K562 (cell line): ENCODE measurements at regions not wholly inside any gene's neighbourhood (a gene's known extent, or its start where the extent isn't known, plus 50 kb on each side); places are given as distances from the start of the nearest gene placed in this dataset.
"Not testable (repeated sequence)": the region's sequence is repeated elsewhere in the genome, so short reads cannot be mapped to it uniquely, and the experiment has no call there.

ENCODE experiments used
- ATAC-seq: fragments of 200-7000 bp; cut with Tn5 transposase; 3 replicates; pipeline ENCODE4 v1.9.1; 2020; ENCODE audit warnings: moderate library complexity
- BruUV-seq: library from RNA; stranded (reverse); fragments of 400-500 nt; replicated peaks from 2 replicates; lab custom pipeline; 2021; lab: Mats Ljungman, UMichigan
- CTCF ChIA-PET: fragments of 300-600 bp; formaldehyde crosslinking; extraction: SDS; loops from one replicate; lab custom pipeline; 2021; ENCODE audit warnings: low intra/inter-chr PET ratio; lab: Yijun Ruan, JAX
- POLR2A ChIA-PET: fragments of 300-600, 350-650 bp; sonication (Branson Sonifier 250); formaldehyde crosslinking; extraction: SDS; loops from one replicate; lab custom pipeline; 2021; ENCODE audit warnings: antibody characterized with exemption, inconsistent platforms; lab: Yijun Ruan, JAX
- DNase-seq, 4 experiments: peaks; one replicate each; pipeline versions ENCODE4 v3.0.0 to v3.0.0-alpha.2; 2011 to 2018; ENCODE audit warnings: low spot score in 3 of 4, mixed read lengths in 3 of 4; ENCODE audit errors: extremely low read depth in 1 of 4
- FAIRE-seq: peaks from 2 replicates; lab custom pipeline; 2011; peaks lifted over from hg19 to GRCh38; lab: Jason Lieb, UNC
- H2AFZ ChIP-seq: 2 replicates; pipeline ENCODE4 v1.6.0; 2011; ENCODE audit warnings: low read depth, low read length, control low read depth, inconsistent platforms
- H3K27ac ChIP-seq: fragments of 200-600 bp; 3 replicates; pipeline ENCODE4 v1.8.0; 2011; ENCODE audit warnings: low read depth, mild to moderate bottlenecking, control low read depth, inconsistent platforms, low read length, moderate library complexity, mixed read lengths; ENCODE audit errors: extremely low read depth
- H3K27me3 ChIP-seq, 2 experiments: fragments of 300-600 bp in 1 of 2; 2 replicates in 1 of 2; 3 replicates in 1 of 2; pipeline versions ENCODE4 v1.6.0 to v1.8.0; 2011; ENCODE audit warnings: inconsistent platforms in 2 of 2, low read length in 2 of 2, mild to moderate bottlenecking in 1 of 2, mixed read lengths in 1 of 2, moderate library complexity in 1 of 2; ENCODE audit not compliant: control insufficient read depth in 2 of 2, insufficient read depth in 2 of 2
- H3K36me3 ChIP-seq: fragments of 300-600 bp; 3 replicates; pipeline ENCODE4 v1.8.0; 2011; ENCODE audit warnings: mild to moderate bottlenecking, low read length, inconsistent platforms; ENCODE audit not compliant: control insufficient read depth, insufficient read depth
- H3K4me1 ChIP-seq, 2 experiments: fragments of 200-600 bp in 1 of 2; replicated peaks in 1 of 2; 2 replicates in 1 of 2; 3 replicates in 1 of 2; pipeline versions ENCODE4 v1.5.1 to v1.8.0; 2011; ENCODE audit warnings: inconsistent platforms in 2 of 2, low read length in 2 of 2, mild to moderate bottlenecking in 1 of 2, mixed read lengths in 1 of 2, moderate library complexity in 1 of 2; ENCODE audit not compliant: control insufficient read depth in 2 of 2, insufficient read depth in 2 of 2
- H3K4me2 ChIP-seq: 2 replicates; pipeline ENCODE4 v1.6.1; 2011; ENCODE audit warnings: low read length, control low read depth, inconsistent platforms, mixed read lengths; ENCODE audit not compliant: insufficient read depth
- H3K4me3 ChIP-seq: fragments of 200-600 bp; sonication (generic), shearing (Covaris generic); 2 replicates; pipeline ENCODE4 v1.5.1; 2016; ENCODE audit warnings: control low read depth, inconsistent platforms
- H3K79me2 ChIP-seq: fragments of 200-600 bp; 3 replicates; pipeline ENCODE4 v1.8.0; 2011; ENCODE audit warnings: low read length, inconsistent platforms; ENCODE audit not compliant: control insufficient read depth, insufficient read depth
- H3K9ac ChIP-seq, 2 experiments: 2 replicates each; pipeline versions ENCODE4 v1.6.0 to v1.6.1; 2011; ENCODE audit warnings: low read depth in 2 of 2, low read length in 2 of 2, control low read depth in 1 of 2, inconsistent platforms in 1 of 2, mild to moderate bottlenecking in 1 of 2, mixed read lengths in 1 of 2; ENCODE audit not compliant: insufficient read depth in 1 of 2
- H3K9me1 ChIP-seq: one replicate; pipeline ENCODE4 v1.6.0; 2011; ENCODE audit warnings: inconsistent platforms, mild to moderate bottlenecking, low read length, moderate library complexity; ENCODE audit not compliant: control insufficient read depth, insufficient read depth
- H3K9me3 ChIP-seq: replicated peaks from 2 replicates; pipeline ENCODE4 v1.5.1; 2011; ENCODE audit warnings: low read depth, low read length, inconsistent platforms; ENCODE audit not compliant: control insufficient read depth, insufficient read depth
- H4K20me1 ChIP-seq: replicated peaks from 2 replicates; pipeline ENCODE4 v1.6.1; 2011; ENCODE audit warnings: low read length, inconsistent platforms, mixed read lengths; ENCODE audit not compliant: control insufficient read depth, insufficient read depth
- KAT7 ChIP-seq: sonication (generic); formaldehyde crosslinking; IDR thresholded peaks from 2 replicates; pipeline ENCODE4 v1.8.0; 2022; ENCODE audit warnings: missing genetic modification reagents, mild to moderate bottlenecking, borderline replicate concordance
- RBBP5 ChIP-seq: fragments of 200-600 bp; sonication (generic); IDR thresholded peaks from 2 replicates; pipeline ENCODE4 v1.6.1; 2012; ENCODE audit warnings: borderline replicate concordance, mild to moderate bottlenecking, low read length, control low read depth, inconsistent platforms; ENCODE audit not compliant: insufficient read depth, poor library complexity, severe bottlenecking
- ZNF140 ChIP-seq: fragments of 250-450 bp; sonication (Bioruptor Pico); IDR thresholded peaks from 2 replicates; pipeline ENCODE4 v1.8.0; 2021; ENCODE audit warnings: moderate library complexity, mild to moderate bottlenecking, inconsistent platforms
- ZNF224 ChIP-seq: sonication (generic); formaldehyde crosslinking; IDR thresholded peaks from 2 replicates; pipeline ENCODE4 v1.8.0; 2022; ENCODE audit warnings: mild to moderate bottlenecking, missing genetic modification reagents
- WGBS: fragments of 100-300 bp; shearing (Covaris generic); methylation state at CpG from one replicate; pipeline ENCODE4 v1.1.6; 2016; ENCODE audit warnings: low coverage, mixed read lengths; ENCODE audit not compliant: insufficient coverage; ENCODE audit errors: missing lambda C conversion rate; 5-methylcytosine and 5-hydroxymethylcytosine counted together
- in situ Hi-C: fragments of 300-500 bp; cut with MboI; formaldehyde crosslinking; loops from 4 replicates; pipeline ENCODE4 v1.15.0; 2018; ENCODE audit warnings: inconsistent platforms, mixed read lengths
- intact Hi-C: fragments of 100-400 bp; cut with micrococcal nuclease; formaldehyde crosslinking; loops from 2 replicates; pipeline ENCODE4 v1.14.2; 2022

DNA sequence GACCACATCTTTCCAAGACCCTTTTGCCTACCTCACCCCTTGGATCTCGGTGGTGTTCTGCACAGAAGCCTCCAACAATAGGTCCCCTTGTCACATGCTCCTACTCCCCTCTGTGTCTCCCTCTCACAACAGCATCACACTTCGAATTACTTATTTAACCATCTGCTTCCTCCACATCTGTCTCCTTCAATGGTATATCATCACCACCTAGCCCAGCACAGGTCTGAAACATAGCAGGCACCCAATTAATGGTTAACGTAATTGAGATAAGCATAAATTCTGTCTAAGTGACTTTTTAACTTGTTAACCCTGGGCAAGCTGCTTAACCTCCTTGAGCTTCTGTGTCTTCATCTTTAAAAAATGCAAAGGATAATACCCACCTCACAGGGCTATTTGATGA lies 100.3 kb upstream of the BARHL2 start:
- POLR2A ChIA-PET = no interaction called here
- Histone ChIP-seq H3K79me2 (no peaks in the 10 kb centered on the region), H3K27me3 (no peaks in the 10 kb centered on the region), H3K27ac (no peak overlapping the region), H3K9ac (no peak overlapping the region), H3K36me3 (no peaks in the 10 kb centered on the region), H2AFZ (no peak overlapping the region), H3K9me3 (peaks cover 3% of the 10 kb centered on the region; the same call in 1 of the 2 replicates), H4K20me1 (no peaks in the 10 kb centered on the region), H3K9me1 (no peaks in the 10 kb centered on the region), H3K4me3 (no peak overlapping the region)
- DNase-seq (no peak), ATAC-seq (no peak), FAIRE-seq (no peak)
- in situ Hi-C loops = no loop called here
- TF ChIP-seq ZNF224 (CRISPR knock-in tag) (no peak), KAT7 (CRISPR knock-in tag) (no peak), RBBP5 (no peak), ZNF140 (CRISPR knock-in tag) (no peak)
- TF ChIP-seq, all 486 proteins: peak for 0
- CTCF ChIA-PET = no interaction called here
- WGBS = 37% methylated on average over 3 of the region's 3 CpGs
- no TSS peak for BruUV-seq
- H3K4me1 ChIP-seq = peaks cover 6 to 18% of the 10 kb centered on the region in 2 experiments; a peak in 4 of 5 replicates
- intact Hi-C loops = loop anchor here (10.0 kb wide), 1 partner anchor 207 kb away; the partner anchor contains the start of gene ZNF644
- H3K4me2 ChIP-seq = no peak overlapping the region

DNA sequence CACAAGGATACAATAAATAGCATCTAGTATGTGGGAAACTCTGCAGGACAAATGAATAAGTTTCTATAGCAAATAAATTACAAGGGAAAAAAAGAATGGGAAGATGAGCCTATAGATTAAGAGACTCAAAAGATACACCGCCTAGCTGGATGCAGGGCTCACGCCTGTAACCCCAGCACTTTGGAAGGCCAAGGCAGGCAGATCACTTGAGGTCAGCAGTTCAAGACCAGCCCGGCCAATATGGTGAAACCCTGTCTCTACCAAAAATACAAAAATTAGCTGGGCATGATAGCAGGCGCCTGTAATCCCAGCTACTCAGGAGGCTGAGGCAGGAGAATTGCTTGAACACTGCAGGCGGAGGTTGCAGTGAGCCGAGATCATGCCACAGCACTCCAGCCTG lies 95.1 kb upstream of the BARHL2 start:
- CTCF ChIA-PET, BruUV-seq, H3K9me1 ChIP-seq, H3K9me3 ChIP-seq, H3K79me2 ChIP-seq, H3K27me3 ChIP-seq, H4K20me1 ChIP-seq, DNase-seq, FAIRE-seq, in situ Hi-C loops, H3K4me3 ChIP-seq, H3K36me3 ChIP-seq: not testable (repeated sequence)
- 26% methylated on average over 6 of the region's 6 CpGs for WGBS
- Histone ChIP-seq H2AFZ (peak overlapping the region; percentile 66), H3K9ac (0 out of 4 replicates have a peak overlapping the region, but pooled peaks of 1 of the 2 experiments have one; percentile 26), H3K4me1 (peaks cover 13 to 27% of the 10 kb centered on the region in 2 experiments; a peak in 4 of 5 replicates), H3K27ac (peak overlapping the region; percentile 7), H3K4me2 (peak overlapping the region; percentile 35; the same call in 1 of the 2 replicates)
- intact Hi-C loops = loop anchor here (5.0 to 10.0 kb wide), 2 partner anchors 90 to 213 kb away; partner anchors contain the start of gene ZNF644
- POLR2A ChIA-PET = interaction anchor here (1.0 to 1.3 kb wide), 4 partner anchors 16 to 28 kb away, joined by 3 to 4 read pairs (median 3); no protein-coding TSS in a partner anchor
- peak; percentile 12; the same call in 1 of the 3 replicates for ATAC-seq
